ENCODE measurements at regions not wholly inside any gene's neighbourhood (a gene's known extent, or its start where the extent isn't known, plus 50 kb on each side); places are given as distances from the start of the nearest gene placed in this dataset.

DNA sequence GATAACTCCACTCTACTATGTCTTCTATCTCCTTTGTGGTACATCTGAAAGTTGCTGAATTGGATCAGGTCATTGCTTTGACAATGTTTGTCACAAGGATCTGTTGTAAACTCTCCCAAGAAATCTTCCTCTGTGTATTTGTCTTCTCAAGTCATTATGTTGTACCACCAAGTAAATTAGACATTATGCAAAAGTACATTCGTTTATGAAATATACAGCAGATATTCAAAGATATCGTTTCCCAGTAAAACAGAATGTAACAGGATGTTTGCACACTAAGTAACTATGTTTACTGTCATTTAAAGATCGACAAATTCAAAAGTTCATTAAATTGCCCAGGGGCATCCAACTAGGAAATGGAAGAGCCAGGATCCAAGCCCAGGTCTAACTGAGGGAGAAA lies 739.4 kb downstream of the EFNB2 start:
- no peak for TF ChIP-seq EZH2 (IDR thresholded peaks at IDR 0.05)
- TF ChIP-seq POLR2AphosphoS5 (IDR thresholded peaks at IDR 0.05; ENCODE audit: borderline replicate concordance, low read depth, low read length), result no peak
- TF ChIP-seq FOXP2 (optimal IDR thresholded peaks at IDR 0.05; ENCODE audit: control extremely low read depth, extremely low read length, insufficient read depth), result no peak

Measured in SK-N-MC (cell line).